ENCODE measurements at regions not wholly inside any gene's neighbourhood (a gene's known extent, or its start where the extent isn't known, plus 50 kb on each side); places are given as distances from the start of the nearest gene placed in this dataset.
"Not testable (repeated sequence)": the region's sequence is repeated elsewhere in the genome, so short reads cannot be mapped to it uniquely, and the experiment has no call there.

DNA sequence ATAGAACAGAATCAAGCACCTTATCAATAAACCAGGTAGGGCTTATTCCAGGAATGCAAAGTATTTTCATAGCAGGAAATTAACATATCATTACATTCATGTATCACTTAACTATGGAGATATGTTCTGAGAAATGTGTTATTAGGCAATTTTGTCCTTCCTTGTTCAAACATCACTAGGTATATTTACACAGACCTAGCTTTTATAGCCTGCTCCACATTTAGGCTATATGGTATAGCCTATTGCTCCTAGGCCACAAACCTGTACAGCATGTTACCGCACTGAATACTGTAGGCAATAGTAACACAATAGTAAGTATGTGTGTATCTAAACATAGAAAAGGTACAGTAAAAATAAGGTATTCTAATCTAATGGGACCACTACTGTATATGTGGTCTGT is 82.8 kb upstream of the KCTD1 start:
- no peak overlapping the region for H3K4me3 ChIP-seq (ENCODE audit: low read length)
- H3K36me3 ChIP-seq (ENCODE audit: control insufficient read depth, low read length), result no peaks in the 10 kb centered on the region
- TF ChIP-seq EZH2phosphoT487 (IDR thresholded peaks at IDR 0.05; ENCODE audit: borderline replicate concordance, low read length), result no peak
- TF ChIP-seq, protein P1, sequence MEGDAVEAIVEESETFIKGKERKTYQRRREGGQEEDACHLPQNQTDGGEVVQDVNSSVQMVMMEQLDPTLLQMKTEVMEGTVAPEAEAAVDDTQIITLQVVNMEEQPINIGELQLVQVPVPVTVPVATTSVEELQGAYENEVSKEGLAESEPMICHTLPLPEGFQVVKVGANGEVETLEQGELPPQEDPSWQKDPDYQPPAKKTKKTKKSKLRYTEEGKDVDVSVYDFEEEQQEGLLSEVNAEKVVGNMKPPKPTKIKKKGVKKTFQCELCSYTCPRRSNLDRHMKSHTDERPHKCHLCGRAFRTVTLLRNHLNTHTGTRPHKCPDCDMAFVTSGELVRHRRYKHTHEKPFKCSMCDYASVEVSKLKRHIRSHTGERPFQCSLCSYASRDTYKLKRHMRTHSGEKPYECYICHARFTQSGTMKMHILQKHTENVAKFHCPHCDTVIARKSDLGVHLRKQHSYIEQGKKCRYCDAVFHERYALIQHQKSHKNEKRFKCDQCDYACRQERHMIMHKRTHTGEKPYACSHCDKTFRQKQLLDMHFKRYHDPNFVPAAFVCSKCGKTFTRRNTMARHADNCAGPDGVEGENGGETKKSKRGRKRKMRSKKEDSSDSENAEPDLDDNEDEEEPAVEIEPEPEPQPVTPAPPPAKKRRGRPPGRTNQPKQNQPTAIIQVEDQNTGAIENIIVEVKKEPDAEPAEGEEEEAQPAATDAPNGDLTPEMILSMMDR (IDR thresholded peaks at IDR 0.05; ENCODE audit: low read depth, low read length, poor library complexity, severe bottlenecking), result no peak
- no peak overlapping the region for H3K4me2 ChIP-seq (ENCODE audit: low read length)
- no peak overlapping the region for H3K27ac ChIP-seq (ENCODE audit: low read depth, low read length)
- peaks cover 11% of the 10 kb centered on the region for H3K27me3 ChIP-seq (ENCODE audit: control insufficient read depth, low read length)
- no peaks in the 10 kb centered on the region for H3F3A ChIP-seq (ENCODE audit: control insufficient read depth, insufficient read depth)
- no peaks in the 10 kb centered on the region for H3K79me2 ChIP-seq (ENCODE audit: control insufficient read depth, low read length)
- no peaks in the 10 kb centered on the region for H3K4me1 ChIP-seq (ENCODE audit: control insufficient read depth, low read length)
- H3K9me3 ChIP-seq (ENCODE audit: control insufficient read depth, insufficient read depth, low read length), result no peaks in the 10 kb centered on the region
- H4K20me1 ChIP-seq (ENCODE audit: control insufficient read depth, insufficient read depth, low read depth, low read length), result no peaks in the 10 kb centered on the region
- no peaks in the 10 kb centered on the region for H3K9me2 ChIP-seq (replicated peaks; ENCODE audit: control insufficient read depth, low read length)

DNA sequence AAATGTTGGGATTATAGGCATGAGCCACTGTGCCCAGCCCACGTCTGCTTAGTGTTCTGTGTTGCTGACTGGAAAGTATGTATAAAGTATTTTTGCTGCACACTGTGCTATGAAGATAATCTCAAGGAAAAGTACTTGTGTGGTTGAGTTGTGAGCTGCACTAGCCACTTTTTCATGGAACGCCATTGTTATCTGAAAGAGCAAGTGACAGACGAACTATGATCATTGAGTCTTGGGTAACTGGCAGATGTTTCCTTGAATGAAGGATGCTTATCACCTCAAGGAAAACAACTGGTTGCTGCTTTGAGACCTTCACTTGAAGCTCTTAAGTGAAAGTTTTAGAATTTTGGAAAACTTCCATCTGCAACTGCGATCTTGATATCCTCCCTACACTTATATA is 82.2 kb upstream of the KCTD1 start:
- Histone ChIP-seq H3K9me3 (ENCODE audit: control insufficient read depth, insufficient read depth, low read length) (peaks cover 4% of the 10 kb centered on the region; the same call in 1 of the 2 replicates), H3K27ac (ENCODE audit: low read depth, low read length) (no peak overlapping the region), H3K27me3 (ENCODE audit: control insufficient read depth, low read length) (peaks cover 11% of the 10 kb centered on the region), H3F3A (ENCODE audit: control insufficient read depth, insufficient read depth) (no peaks in the 10 kb centered on the region), H3K4me2 (ENCODE audit: low read length) (no peak overlapping the region), H3K79me2 (ENCODE audit: control insufficient read depth, low read length) (no peaks in the 10 kb centered on the region), H3K4me3 (ENCODE audit: low read length) (no peak overlapping the region), H4K20me1 (ENCODE audit: control insufficient read depth, insufficient read depth, low read depth, low read length) (no peaks in the 10 kb centered on the region), H3K36me3 (ENCODE audit: control insufficient read depth, low read length) (no peaks in the 10 kb centered on the region), H3K4me1 (ENCODE audit: control insufficient read depth, low read length) (no peaks in the 10 kb centered on the region), H3K9me2 (replicated peaks; ENCODE audit: control insufficient read depth, low read length) (no peaks in the 10 kb centered on the region)
- no peak for TF ChIP-seq EZH2phosphoT487 (IDR thresholded peaks at IDR 0.05; ENCODE audit: borderline replicate concordance, low read length)

DNA sequence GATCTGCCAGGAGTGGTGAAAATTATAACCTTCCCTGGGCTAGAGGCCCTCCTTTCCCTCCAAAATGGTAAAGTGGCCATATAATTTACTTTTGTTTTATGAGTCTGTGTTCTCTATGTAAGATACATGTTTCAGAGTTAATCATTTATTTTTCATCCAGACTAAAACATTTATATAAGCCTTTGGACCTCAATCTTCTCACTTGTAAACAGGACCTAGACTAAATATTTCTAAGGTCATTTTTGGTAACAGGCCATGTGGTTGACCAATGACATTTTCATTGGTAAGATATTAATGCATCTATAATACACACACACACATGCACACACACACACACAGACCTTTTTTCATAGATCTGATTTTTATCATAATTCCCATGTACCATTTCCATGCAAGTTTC is 79.7 kb upstream of the KCTD1 start:
- Histone ChIP-seq H3K4me2 (ENCODE audit: low read length) (no peak overlapping the region), H3K27me3 (ENCODE audit: control insufficient read depth, low read length) (peaks cover 11% of the 10 kb centered on the region), H3K27ac (ENCODE audit: low read depth, low read length) (no peak overlapping the region), H3K4me1 (ENCODE audit: control insufficient read depth, low read length) (no peaks in the 10 kb centered on the region), H3F3A (ENCODE audit: control insufficient read depth, insufficient read depth) (no peaks in the 10 kb centered on the region), H3K4me3 (ENCODE audit: low read length) (no peak overlapping the region), H3K9me3 (ENCODE audit: control insufficient read depth, insufficient read depth, low read length) (peaks cover 22% of the 10 kb centered on the region; the same call in 1 of the 2 replicates), H3K79me2 (ENCODE audit: control insufficient read depth, low read length) (no peaks in the 10 kb centered on the region), H3K36me3 (ENCODE audit: control insufficient read depth, low read length) (no peaks in the 10 kb centered on the region), H4K20me1 (ENCODE audit: control insufficient read depth, insufficient read depth, low read depth, low read length) (no peaks in the 10 kb centered on the region), H3K9me2 (replicated peaks; ENCODE audit: control insufficient read depth, low read length) (no peaks in the 10 kb centered on the region)
- TF ChIP-seq EZH2phosphoT487 (IDR thresholded peaks at IDR 0.05; ENCODE audit: borderline replicate concordance, low read length), result no peak
- TF ChIP-seq, protein P1 (IDR thresholded peaks at IDR 0.05; ENCODE audit: low read depth, low read length, poor library complexity, severe bottlenecking), result no peak

DNA sequence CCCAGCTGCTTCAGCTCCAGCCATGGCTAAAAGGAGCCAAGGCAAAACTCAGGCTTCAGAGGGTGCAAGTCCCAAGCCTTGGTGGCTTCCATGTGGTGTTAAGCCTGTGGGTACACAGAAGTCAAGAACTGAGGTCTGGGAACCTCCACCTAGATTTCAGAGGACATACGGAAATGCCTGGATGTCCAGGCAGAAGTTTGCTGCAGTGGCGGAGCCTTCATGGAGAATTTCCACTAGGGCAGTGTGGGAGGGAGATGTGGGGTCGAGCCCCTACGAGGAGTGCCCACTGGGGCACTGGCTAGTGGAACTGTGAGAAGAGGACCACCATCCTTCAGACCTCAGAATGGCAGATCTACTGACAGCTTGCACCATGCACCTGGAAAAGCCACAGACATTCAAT is 76.1 kb upstream of the KCTD1 start:
- H3K4me3 ChIP-seq (ENCODE audit: low read length), result no peak overlapping the region
- H3K9me3 ChIP-seq (ENCODE audit: control insufficient read depth, insufficient read depth, low read length), result peaks cover 23% of the 10 kb centered on the region; the same call in 1 of the 2 replicates
- H3F3A ChIP-seq (ENCODE audit: control insufficient read depth, insufficient read depth), result no peaks in the 10 kb centered on the region
- H3K4me1 ChIP-seq (ENCODE audit: control insufficient read depth, low read length), result 0 out of 2 replicates have a peak, but pooled peaks cover 2% of the 10 kb centered on the region
- H3K27ac ChIP-seq (ENCODE audit: low read depth, low read length), result no peak overlapping the region
- H3K9me2 ChIP-seq (replicated peaks; ENCODE audit: control insufficient read depth, low read length), result no peaks in the 10 kb centered on the region
- H3K4me2 ChIP-seq (ENCODE audit: low read length), result no peak overlapping the region
- peaks cover 11% of the 10 kb centered on the region for H3K27me3 ChIP-seq (ENCODE audit: control insufficient read depth, low read length)
- TF ChIP-seq, protein P1 (IDR thresholded peaks at IDR 0.05; ENCODE audit: low read depth, low read length, poor library complexity, severe bottlenecking), result no peak
- no peak for TF ChIP-seq EZH2phosphoT487 (IDR thresholded peaks at IDR 0.05; ENCODE audit: borderline replicate concordance, low read length)
- no peaks in the 10 kb centered on the region for H3K79me2 ChIP-seq (ENCODE audit: control insufficient read depth, low read length)
- H4K20me1 ChIP-seq (ENCODE audit: control insufficient read depth, insufficient read depth, low read depth, low read length), result no peaks in the 10 kb centered on the region
- H3K36me3 ChIP-seq (ENCODE audit: control insufficient read depth, low read length), result no peaks in the 10 kb centered on the region

DNA sequence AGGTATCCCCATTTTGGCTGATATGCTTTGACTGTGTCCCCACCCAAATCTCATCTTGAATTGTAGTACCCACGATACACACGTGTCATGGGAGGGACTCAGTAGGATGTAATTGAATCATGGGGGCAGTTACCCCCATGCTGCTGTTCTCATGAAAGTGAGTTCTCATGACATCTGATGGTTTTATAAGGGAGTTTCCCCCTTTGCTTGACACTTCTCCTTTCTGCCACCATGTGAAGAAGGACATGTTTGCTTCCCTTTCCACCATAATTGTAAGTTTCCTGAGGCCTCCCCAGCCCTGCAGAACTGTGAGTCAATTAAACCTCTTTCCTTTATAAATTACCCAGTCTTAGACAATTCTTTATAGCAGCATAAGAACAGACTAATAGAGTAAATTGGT is 75.0 kb upstream of the KCTD1 start:
- not testable (repeated sequence) for H3K27me3 ChIP-seq (ENCODE audit: control insufficient read depth, low read length)
- peaks cover 23% of the 10 kb centered on the region; the same call in 1 of the 2 replicates for H3K9me3 ChIP-seq (ENCODE audit: control insufficient read depth, insufficient read depth, low read length)

More for the DNA sequence above, 75.0 kb upstream of the KCTD1 start:
- not testable (repeated sequence) for H3K36me3 ChIP-seq (ENCODE audit: control insufficient read depth, low read length); H3K9me2 ChIP-seq (replicated peaks; ENCODE audit: control insufficient read depth, low read length); H3K4me1 ChIP-seq (ENCODE audit: control insufficient read depth, low read length); H3K27ac ChIP-seq (ENCODE audit: low read depth, low read length); H3F3A ChIP-seq (ENCODE audit: control insufficient read depth, insufficient read depth); H3K79me2 ChIP-seq (ENCODE audit: control insufficient read depth, low read length); H3K4me2 ChIP-seq (ENCODE audit: low read length); H3K4me3 ChIP-seq (ENCODE audit: low read length); H4K20me1 ChIP-seq (ENCODE audit: control insufficient read depth, insufficient read depth, low read depth, low read length)
